Activated T-cell treated with anti-CD3 and anti-CD28 coated beads for 4 hours (primary cell): ENCODE measurements at regions not wholly inside any gene's neighbourhood (a gene's known extent, or its start where the extent isn't known, plus 50 kb on each side); places are given as distances from the start of the nearest gene placed in this dataset.

Experiments used
- DNase-seq: peaks from one replicate; pipeline ENCODE4 v3.0.0-alpha.2; 2020

DNA sequence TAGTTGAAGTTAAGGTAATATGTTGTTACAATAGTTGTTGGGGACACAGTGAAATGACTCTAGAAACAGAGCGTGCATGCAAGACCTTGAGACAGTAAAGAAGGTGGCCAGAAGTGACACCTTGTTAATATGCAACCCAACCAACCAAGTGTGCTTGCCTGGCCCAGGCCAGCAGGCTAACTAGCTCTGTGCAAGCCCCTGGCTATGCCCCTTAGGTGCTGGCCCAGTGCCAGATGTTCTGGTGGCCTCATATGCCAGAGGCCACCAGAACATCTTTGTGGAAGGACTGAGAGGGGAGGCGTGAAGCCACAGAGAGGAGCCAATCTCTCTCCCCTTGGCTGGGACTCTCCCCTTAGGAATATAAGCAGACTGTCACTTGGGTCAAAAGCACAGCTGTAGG lies 111.2 kb upstream of the JUN start:
- no peak for DNase-seq

DNA sequence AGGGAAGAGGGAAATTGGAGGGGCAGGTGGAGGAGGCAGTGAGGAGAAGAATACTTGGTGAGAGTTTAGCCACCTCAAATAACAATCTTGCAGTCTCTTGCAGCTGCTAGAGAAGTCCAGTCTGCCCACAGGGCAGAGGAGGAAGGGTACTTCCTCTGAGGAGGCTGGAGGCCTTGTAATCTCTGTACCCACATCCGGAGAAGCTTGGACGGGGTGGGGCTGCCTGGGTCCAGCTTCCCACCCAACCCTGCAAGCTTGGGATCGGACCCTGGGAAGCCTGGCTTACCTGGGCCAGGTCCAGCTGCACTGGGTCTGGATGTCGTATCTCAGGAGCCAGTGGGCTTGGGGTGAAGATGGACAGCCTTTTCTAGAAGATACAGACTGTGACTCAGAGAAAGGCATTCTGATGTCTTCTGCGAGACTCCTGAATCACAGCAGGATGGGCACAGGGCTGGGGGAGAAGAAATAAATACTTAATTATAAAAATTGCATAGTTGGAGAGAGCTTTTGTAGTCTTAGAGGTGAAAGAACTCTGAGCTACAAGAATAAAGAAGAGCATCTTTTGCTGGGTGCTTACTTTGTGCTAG lies 111.8 kb upstream of the JUN start:
- DNase-seq = no peak

DNA sequence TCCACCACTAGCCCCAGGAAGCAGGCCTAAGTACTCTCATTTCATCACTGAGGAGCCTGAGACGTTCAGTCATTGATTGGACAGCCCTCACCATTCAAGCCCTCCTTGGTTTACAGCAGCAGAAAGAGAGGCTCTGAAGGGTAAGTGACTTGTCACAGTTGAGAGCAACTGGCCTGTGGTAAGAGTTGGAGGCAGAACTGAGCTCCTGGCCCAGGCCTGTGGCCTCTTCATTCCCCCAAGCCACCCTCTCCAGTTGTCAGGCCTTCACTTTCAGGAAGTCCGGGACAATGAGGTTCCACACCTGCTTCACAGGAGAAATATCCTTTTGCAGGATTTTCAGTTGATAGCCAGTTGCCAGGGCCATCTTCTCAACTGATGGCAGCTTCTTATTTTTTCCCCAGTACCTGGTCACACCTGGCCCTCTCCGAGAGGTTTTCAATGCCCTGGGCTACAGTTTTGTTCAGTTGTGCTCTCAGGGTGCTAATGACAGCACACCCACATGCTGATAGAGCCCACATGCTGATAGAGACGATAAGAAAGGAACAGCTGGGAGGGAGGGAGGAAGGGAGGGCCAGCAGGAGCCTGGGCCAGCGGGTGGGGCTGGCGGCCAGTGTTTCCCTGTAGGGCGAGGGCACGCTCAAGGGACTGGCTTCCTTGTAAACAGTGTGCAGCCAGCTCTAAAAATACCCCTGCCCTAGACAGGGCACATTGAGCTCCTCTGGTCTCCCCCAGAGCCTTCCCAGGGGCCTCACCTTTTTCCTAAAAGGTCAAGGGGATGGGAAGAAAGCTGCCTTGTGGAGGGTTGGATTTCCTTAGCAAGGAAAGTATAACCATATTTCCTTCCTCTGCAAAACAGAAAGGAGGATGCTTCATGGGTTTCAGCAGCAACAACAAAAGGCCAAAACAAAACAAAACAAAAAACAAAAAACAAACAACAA lies 112.7 kb upstream of the JUN start:
- DNase-seq = no peak

DNA sequence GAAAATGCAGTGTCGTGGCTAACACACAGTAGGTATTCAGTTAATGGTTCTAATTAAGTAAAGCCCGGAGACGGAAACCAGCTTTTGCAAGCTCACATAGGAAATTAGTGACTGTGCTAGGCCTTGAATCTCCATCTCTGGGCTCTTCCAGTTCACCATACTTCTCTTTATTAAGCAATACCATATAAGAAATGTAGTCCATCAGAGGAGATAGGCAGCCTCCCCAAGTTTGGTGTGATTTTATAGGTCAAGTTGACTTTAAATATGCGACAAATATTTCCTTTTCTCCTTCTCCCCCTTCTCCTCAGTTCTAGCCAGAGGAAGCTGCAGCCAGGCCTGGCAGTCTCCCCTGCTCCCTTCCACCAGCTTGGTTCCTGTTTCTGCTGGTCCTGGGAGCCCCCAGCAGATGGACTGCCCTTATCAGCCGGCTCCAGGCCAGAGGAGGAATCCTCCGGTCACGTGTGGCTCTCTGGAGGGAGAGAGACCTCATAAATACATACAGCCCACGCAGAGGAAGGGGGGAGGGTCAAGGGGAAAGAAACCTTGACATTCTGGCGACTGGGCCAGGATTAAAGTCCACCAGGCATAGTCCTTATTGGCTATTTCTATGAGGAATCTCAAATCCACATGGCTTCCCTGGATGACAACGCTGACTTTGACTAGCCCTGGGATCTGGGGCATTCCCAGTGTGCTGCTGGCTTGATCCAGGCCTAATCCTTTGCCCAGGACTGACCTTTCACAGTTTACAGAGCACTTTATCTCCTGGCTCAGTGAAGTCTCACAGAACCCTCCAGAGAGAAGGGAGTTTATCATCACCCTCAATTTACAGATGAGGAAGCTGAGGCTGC lies 115.1 kb upstream of the JUN start:
- no peak for DNase-seq

DNA sequence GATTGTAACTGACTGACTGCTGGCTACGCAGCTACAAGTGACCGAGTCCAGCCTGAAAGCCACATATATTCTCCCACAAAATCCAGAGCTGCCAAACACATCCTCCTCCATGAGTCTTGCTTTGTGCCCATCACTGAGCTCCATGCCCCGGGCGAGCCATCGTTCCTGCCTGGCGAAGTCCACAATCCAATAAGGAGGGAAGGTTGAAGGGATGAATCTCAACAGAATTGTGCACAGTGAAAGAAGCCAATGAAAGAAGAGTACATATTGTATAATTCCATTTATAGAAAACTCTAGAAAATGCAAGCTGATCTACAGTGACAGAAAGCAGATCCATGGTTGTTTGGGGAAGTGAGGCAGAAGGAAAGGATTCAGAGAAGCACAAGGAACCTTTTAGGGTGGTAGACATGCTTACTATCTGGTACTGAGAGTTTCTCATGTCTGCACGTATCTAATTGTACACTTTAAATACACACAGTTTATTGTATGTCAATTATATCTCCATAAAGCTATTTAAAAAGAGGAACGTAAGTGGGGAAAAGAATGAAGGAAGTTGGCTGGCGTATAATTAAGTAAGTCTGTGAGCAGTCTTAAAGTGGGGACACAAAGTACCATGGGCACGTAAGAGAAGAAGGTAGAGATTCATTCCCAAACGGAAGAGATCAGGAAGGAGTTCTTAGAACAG lies 115.9 kb upstream of the JUN start:
- DNase-seq = no peak

DNA sequence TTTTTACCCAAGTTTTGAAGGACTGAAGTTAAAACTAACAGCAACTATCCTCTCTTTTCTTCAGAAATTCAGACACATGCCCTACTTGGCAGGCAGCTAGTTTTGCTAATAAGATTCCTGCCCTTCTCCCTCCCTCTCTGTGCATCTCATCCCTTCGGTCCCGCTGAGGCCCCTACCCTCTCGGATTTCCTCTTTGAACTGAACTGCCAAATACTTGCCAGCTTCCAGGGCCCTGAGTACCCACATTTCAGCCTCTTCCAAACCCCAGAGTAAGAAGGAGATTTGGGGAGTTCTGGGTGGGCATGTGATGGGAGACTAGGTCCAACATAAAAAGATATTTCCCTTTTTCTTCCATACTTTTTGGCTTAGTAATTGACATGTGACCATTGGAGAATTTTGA lies 116.5 kb upstream of the JUN start:
- no peak for DNase-seq

DNA sequence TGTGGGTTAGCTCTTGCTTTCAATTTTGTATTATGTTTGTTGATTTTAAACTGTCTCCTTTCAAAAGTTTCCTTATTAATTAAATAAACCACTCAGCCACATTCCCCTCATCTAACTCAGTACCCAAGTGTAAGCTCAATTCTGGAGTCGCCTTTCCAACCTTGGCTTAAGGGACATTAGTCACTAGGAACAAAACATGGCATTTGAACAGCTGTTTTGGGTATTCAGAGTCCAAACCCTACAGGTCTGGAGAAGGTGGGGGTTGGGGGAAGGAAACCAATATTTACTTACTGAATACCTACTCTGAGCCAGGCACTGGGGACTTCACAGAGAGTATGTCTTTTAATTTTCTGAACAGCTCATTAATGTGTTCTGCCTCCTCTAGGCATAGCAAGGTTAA lies 117.2 kb upstream of the JUN start:
- no peak for DNase-seq

DNA sequence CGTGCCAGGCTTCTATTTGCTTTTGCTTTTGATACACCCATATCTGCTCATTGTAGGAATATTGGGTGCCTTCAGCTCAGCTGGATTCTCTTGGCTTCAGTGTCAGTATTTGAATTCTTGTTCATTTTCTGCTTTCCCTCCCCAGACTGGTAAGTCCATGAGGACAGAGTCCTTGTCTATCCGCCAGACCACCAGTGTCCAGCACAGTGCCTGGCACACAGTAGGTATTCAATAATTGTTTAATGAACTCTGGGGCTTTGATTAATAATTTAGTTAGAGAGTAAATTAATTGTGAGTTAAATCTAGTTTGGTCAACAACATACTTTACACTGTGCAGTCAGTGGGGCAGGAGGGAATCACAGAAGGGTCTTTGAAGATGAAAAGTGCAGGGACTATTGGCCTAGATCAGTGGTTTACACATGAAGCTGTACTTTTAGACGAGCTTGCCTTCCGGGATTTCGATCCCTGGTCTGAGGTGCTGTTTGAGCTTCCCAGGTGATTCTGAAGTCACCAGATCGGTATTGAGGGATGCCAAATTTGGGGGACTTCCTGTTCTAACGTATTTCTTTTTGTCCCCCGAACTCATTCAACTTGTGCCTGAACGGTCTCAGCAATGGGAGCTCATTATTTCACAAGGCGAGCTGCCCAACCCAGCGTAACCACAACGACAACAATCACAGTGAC lies 119.1 kb upstream of the JUN start:
- DNase-seq = no peak

DNA sequence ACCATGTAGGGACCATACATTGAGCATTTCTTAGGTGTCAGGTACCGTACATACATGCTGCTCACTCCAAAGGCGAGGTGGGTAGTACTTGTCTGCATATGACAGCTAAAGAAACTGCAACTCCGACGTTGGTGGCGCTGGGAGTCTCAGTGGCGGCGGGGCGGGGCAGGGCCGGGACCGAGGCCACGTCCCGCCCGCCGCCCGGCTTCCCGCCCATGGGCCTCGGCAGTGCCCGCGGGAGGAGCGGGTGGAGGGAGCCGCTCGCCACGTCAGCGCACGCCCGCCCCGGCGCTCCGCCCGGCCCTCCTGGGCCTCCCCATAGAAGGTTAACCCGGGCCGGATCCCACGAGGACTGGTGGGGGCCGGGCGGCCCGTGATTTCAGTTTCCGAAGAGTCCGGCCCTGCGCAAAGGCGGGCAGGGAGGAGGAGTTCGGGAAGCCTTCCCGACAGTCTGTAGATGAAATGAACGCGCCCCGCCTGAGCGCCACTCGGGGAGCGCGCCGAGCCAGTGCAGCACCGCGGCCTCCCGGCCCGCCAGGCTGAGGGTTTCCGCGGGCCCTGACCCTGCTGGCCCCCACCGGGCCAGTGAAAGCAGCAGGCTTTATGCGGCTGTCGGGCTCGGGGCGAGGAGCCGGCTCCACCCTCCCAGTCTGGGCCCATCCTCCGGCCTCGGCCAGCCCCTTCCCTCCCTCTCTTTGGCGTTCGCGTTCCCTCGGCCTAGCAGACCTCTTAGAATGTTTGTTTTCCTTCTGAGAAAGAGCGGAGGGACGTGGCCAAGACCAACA lies 119.9 kb upstream of the JUN start:
- peak; percentile 59 for DNase-seq

DNA sequence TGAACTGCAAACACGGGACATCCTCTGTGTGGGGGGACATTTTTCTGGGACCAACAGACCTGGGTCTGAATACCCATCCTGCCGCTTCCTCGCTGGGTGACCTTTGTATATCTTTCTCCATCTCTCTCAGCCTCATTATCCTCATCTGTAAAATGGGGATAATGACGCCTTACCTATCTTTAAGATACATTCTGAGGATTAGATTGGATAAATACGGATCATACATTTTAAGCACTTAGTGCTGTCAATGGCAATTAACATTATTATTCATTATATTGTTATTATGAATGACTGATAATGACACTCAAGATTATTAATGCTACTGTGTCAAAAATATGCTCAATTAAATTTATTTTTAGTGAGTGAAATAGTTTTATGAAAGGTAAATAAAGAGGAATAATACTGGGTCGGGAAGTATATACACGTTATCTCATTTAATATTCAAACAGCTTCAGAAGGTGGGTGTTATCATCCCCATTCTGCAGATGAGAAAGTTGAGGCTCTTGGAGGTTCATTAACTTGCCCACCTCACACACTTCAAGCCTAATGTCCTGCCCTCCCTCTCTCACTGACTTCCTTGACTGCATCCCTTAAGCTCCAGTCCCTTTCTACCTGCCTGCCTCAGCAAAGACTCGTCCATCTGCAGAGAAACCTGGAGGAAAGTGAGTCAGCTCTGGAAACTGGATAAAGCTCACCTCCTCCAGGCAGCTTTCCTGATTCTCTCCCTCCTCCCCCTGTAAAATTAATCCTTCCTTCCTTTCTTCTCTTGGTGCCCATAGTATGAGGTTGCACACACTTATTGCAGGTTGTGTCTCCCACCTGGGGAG lies 120.7 kb upstream of the JUN start:
- DNase-seq = no peak

DNA sequence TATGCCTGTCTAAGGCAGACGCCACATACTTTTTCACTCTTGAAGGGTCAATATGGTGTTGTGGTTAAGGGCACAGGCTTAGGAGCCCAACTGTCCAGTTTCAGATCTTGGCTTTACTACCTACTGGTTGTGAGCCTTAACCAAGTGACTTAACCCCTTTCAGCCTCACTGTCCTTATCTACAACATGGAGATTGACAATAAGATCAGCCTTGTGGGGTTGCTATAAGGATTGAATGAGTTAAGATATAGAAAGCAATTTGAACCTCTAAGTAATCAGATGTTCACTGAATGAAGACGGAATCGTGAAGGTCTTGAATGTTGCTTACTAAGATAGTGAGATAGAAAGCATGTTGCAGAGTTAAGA lies 121.3 kb upstream of the JUN start:
- no peak for DNase-seq

DNA sequence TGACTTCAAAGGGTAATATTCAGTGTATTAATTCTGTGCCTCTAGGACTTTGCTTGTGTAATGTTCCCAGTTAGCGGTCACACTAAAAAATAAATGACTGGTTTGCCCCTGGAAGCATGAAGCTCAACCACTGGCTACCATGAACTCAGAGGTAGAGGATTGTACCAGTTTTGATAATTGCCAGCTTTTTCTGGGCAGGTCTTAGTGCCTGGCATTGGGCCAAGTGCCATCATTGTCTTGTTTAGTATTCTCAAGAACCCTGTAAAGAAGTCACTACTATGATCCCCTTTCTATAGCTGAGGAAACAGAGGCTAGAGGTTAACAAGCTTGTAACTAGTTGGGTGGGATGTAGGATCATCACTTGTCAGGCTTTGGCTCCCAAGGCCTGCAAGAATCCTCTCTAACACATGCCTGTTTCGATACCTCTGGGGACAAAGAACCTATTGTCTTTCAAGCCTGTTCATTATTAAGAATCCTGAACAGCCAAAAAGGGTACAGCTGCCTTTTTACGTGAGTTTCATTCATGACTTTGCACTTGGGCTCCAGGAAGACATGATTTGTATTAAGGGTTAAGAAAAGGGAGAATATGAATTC lies 121.9 kb upstream of the JUN start:
- no peak for DNase-seq

DNA sequence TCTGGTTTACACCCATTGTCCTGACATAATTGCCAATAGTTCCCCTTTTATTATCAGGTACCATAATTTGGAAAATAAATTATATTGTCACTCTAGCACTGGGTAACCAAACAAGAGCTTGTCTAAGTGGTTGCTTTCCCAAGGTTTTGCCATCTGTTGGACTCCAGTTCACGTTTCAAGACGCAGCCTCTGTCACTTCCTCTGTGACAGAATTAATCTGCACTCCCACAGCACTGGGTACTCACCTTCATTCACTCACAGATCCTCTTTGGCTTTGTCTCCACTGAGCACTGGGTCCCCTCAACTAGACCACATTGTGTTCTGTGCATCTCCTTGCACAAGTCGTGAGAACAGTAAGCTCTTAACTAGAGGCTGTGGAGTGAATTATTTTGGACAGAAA lies 123.6 kb upstream of the JUN start:
- DNase-seq = no peak

DNA sequence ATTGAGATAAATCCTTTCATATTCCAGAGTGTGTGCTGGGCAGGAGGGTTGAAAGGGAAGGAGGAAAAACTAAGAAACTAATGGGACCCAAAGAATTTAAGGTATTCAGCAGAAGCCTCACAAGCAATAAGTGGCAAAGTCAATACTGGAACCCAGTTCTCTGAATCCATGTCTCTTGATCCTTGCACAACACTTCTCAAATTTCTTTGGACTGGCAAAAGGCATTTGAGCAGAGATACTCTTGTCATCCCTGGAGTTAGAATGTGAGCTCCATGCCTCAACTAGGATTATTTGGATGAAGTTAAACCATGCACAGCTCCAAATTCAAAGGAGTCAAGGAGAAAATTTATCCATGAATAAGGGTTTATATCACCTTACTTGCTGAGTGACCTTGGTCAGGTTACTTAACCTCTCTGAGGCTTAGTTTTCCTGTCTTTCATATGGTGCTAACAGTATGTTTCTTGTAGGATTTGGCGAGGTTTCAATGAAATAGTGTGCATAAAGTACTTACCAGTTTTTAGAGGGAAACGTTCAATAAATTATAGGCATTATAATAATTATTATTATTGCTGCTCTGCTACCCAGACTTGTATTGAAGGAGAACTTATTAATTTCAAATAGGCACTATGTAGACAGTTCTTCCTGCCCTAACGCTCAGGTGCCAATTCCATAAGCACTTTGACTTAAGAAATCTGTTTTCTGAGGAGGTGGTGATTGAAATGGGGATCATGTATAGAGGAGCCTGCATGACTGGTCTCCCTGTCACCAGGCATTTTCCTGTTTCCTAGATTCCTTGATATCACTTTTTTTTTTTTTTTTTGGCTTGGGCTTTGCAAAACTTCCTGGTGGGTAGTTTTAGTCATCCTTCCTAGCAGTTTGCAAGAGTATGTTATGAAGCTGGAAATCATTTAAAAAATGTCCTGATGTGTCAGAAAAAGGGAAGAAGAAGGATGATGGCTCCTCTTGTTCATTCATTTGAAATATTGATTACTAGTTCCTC lies 125.0 kb upstream of the JUN start:
- DNase-seq = no peak

DNA sequence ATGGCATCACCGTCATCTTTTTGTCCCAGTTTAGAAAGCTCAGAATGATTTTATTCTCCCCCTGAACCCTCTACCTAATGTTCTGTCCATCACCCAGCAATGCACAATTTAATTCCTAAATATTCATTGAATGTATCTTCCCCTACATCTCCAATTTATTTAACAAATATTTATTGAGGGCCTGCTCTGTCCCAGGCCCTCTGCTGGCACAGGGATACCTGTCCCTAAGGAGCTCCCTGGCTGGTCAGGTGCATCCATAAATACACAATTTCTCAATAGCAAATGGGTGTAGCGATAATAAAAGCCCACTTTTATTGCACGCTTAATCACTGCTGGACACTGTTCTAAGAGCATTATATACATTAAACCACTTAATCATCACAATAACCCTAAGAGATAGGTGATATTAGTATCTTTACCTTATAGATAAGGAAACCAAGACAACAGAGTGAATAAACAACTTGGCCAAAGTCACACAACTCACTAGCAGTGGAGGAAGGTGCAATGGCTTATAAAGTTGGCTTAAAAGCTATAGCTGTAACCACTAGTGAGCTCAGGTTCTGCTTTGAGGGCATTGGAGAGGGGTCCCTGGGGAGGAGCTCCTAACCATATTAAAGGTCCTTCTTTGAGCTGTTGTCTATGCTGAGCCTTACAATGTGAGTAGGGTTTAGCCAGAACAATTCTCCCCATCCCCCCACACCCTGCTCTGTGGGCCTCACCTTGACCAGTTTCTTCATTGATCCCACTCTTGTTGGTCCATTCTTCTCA lies 126.3 kb upstream of the JUN start:
- no peak for DNase-seq

DNA sequence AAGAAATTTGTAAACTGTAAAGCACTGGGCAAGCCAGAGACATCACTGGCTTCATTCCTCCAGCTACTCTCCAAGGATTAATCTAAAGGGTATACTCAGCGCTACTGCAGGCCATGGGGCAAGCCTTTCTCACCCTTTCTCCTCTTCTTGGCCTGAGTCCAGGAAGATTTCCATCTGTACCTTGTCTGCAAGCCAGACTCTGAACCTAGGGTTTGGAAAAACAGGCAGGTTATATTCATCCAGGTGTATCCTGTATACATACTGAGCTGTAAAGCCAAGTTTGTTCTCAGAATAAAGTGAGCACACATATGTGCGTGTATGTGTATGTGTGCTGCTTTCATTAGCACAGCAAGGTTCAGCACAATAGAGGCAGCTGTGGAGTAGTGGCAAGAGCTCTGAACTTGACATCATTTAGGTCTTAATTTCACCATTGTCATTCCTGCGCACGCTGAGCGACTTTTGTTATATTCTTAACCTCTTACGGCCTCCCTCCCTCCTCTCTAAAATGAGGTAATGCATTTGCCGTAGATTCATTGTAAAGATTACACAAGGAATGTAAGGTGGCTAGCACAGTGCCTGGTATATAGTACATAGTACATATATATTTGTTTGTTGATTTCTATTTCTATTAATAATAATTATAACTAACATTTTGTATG lies 128.1 kb upstream of the JUN start:
- no peak for DNase-seq

DNA sequence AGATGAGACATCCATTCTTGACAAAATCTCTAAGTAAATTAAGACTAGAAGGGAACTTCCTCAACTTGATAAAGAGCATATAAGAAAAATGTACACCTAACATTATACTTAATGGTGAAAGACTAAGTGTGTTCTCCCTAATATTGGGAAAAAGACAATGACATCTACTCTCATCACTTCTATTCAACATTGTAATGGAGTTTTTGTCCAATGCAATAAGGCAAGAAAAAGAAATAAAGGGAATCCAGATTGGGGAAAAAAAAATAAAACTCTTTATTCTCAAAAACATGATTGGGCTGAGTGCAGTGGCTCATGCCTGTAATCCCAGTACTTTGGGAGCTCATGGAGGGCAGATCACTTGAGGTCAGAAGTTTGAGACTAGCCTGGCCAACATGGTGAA lies 131.1 kb upstream of the JUN start:
- DNase-seq = no peak

DNA sequence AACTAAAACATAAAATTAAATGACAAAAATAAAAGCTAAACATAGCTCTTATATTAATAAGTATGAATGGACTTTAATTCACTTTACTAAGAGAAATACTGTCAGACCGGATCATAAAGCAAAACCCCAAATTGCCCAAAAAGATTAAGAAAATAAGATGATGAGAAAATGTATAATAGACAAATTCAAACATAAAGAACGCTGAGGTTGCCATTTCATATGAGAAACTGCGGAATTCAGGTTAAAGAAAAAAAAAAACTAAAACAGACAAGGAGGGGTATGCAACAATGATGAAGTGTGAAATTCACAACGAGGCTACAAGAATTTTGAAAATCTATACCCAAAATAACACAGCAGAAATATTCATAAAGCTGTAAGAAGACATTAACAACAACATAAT lies 133.6 kb upstream of the JUN start:
- DNase-seq = no peak
